Astrocyte (in vitro differentiated cells and primary cell): ENCODE measurements at regions not wholly inside any gene's neighbourhood (a gene's known extent, or its start where the extent isn't known, plus 50 kb on each side); places are given as distances from the start of the nearest gene placed in this dataset.

Experiments
- DNase-seq: peaks from one replicate; pipeline ENCODE4 v3.0.0-alpha.2; 2010; ENCODE audit warnings: low read depth
- FAIRE-seq: peaks from 2 replicates; lab custom pipeline; 2011; peaks lifted over from hg19 to GRCh38; lab: Jason Lieb, UNC
- H2AFZ ChIP-seq: 2 replicates; pipeline ENCODE4 v1.6.0; 2012; ENCODE audit warnings: low read depth, low read length, inconsistent platforms
- H3K27ac ChIP-seq: 2 replicates; pipeline ENCODE4 v1.5.1; 2011; ENCODE audit warnings: low read depth, low read length, inconsistent platforms
- H3K27me3 ChIP-seq: 2 replicates; pipeline ENCODE4 v1.6.0; 2011; ENCODE audit warnings: low read length, inconsistent platforms; ENCODE audit not compliant: insufficient read depth
- H3K36me3 ChIP-seq: 2 replicates; pipeline ENCODE4 v1.5.1; 2011; ENCODE audit warnings: low read length, inconsistent platforms; ENCODE audit not compliant: insufficient read depth
- H3K4me1 ChIP-seq: 2 replicates; pipeline ENCODE4 v1.5.1; 2011; ENCODE audit warnings: low read length, inconsistent platforms; ENCODE audit not compliant: insufficient read depth
- H3K4me2 ChIP-seq: 2 replicates; pipeline ENCODE4 v1.6.0; 2012; ENCODE audit warnings: low read length, inconsistent platforms
- H3K4me3 ChIP-seq: 2 replicates; pipeline ENCODE4 v1.5.1; 2011; ENCODE audit warnings: low read depth, mild to moderate bottlenecking, low read length, inconsistent platforms; ENCODE audit not compliant: insufficient read depth
- H3K79me2 ChIP-seq: 2 replicates; pipeline ENCODE4 v1.6.0; 2012; ENCODE audit warnings: mild to moderate bottlenecking, low read length, inconsistent platforms; ENCODE audit not compliant: insufficient read depth
- H3K9ac ChIP-seq: 2 replicates; pipeline ENCODE4 v1.6.0; 2012; ENCODE audit warnings: mild to moderate bottlenecking, low read length, inconsistent platforms
- H3K9me3 ChIP-seq: 2 replicates; pipeline ENCODE4 v1.5.1; 2012; ENCODE audit warnings: low read depth, mild to moderate bottlenecking, low read length, inconsistent platforms; ENCODE audit not compliant: insufficient read depth
- H4K20me1 ChIP-seq: 2 replicates; pipeline ENCODE4 v1.6.0; 2012; ENCODE audit warnings: low read length, inconsistent platforms; ENCODE audit not compliant: insufficient read depth
- H3K27ac Mint-ChIP-seq: one replicate; pipeline ENCODE4 v1.8.0; 2021; ENCODE audit warnings: mild to moderate bottlenecking, mixed read lengths; ENCODE audit not compliant: unreplicated experiment
- H3K27me3 Mint-ChIP-seq: one replicate; pipeline ENCODE4 v1.8.0; 2021; ENCODE audit warnings: low read depth, mixed read lengths; ENCODE audit not compliant: unreplicated experiment
- H3K36me3 Mint-ChIP-seq: one replicate; pipeline ENCODE4 v1.8.0; 2021; ENCODE audit warnings: low read depth, mixed read lengths; ENCODE audit not compliant: unreplicated experiment
- H3K4me1 Mint-ChIP-seq: one replicate; pipeline ENCODE4 v1.8.0; 2021; ENCODE audit warnings: low read depth, mixed read lengths; ENCODE audit not compliant: unreplicated experiment
- H3K4me3 Mint-ChIP-seq: one replicate; pipeline ENCODE4 v1.8.0; 2021; ENCODE audit warnings: mild to moderate bottlenecking, moderate library complexity, mixed read lengths; ENCODE audit not compliant: unreplicated experiment
- H3K9me3 Mint-ChIP-seq: one replicate; pipeline ENCODE4 v1.8.0; 2021; ENCODE audit warnings: mild to moderate bottlenecking, mixed read lengths; ENCODE audit not compliant: unreplicated experiment
- EZH2 ChIP-seq: IDR thresholded peaks from 2 replicates; pipeline ENCODE4 v1.6.1; 2012; ENCODE audit warnings: mild to moderate bottlenecking, low read length, inconsistent platforms; ENCODE audit not compliant: insufficient read depth
- TF ChIP-seq, protein P1 (sequence below): IDR thresholded peaks from 2 replicates; pipeline ENCODE4 v1.5.1; 2011; ENCODE audit warnings: low read depth, mild to moderate bottlenecking, inconsistent platforms, low read length, moderate library complexity; ENCODE audit not compliant: insufficient read depth

DNA sequence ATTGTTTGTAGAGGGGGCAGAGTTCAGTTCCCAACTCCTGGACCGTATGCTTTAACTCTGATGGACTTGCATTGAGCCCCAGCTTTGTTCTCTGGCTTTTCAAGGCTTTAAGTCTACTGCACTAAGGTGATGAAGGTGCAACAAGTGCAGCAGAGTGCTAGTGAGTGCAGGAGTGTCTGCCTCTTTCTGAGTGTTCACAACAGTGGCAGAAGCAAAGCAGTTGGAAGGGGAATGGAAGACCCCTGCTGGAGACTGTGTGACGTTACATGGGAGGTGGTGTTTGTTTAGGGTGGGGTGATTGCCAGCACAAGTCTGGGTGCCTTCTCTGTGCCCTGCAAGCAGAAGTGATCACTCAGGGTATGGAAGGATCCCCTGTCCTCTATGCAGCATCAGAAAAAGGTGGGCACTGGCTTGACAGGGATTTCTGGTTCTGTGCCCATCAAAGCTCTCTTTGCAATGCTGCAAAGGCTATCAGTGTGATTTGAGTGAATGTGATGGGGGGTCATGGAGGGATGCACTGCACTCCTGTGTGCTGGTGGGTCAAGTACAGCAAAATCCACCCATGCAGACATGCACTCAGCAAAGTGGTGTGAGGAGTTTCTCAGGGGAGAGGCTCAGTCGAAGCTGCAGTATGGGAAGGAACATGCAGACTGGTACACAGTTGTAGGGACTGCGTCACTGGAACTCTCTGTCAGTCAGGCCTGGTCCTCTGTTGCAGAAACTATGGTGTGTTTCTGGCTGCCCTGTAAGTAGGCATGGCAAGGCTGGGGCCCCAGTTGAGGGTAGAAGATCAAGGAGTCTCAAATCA lies 70.9 kb upstream of the UGT2B7 start:
- no peak overlapping the region for H3K27ac ChIP-seq
- H3K9me3 ChIP-seq, result no peaks in the 10 kb centered on the region
- H3K4me3 Mint-ChIP-seq, result no peak overlapping the region
- no peaks in the 10 kb centered on the region for H3K79me2 ChIP-seq
- no peak overlapping the region for H3K4me3 ChIP-seq
- no peaks in the 10 kb centered on the region for H4K20me1 ChIP-seq
- no peak overlapping the region for H2AFZ ChIP-seq
- TF ChIP-seq EZH2, result no peak
- TF ChIP-seq, protein P1, sequence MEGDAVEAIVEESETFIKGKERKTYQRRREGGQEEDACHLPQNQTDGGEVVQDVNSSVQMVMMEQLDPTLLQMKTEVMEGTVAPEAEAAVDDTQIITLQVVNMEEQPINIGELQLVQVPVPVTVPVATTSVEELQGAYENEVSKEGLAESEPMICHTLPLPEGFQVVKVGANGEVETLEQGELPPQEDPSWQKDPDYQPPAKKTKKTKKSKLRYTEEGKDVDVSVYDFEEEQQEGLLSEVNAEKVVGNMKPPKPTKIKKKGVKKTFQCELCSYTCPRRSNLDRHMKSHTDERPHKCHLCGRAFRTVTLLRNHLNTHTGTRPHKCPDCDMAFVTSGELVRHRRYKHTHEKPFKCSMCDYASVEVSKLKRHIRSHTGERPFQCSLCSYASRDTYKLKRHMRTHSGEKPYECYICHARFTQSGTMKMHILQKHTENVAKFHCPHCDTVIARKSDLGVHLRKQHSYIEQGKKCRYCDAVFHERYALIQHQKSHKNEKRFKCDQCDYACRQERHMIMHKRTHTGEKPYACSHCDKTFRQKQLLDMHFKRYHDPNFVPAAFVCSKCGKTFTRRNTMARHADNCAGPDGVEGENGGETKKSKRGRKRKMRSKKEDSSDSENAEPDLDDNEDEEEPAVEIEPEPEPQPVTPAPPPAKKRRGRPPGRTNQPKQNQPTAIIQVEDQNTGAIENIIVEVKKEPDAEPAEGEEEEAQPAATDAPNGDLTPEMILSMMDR, result no peak
- H3K4me1 ChIP-seq, result no peaks in the 10 kb centered on the region
- DNase-seq, result no peak
- H3K4me1 Mint-ChIP-seq, result no peaks in the 10 kb centered on the region
- H3K27ac Mint-ChIP-seq, result no peak overlapping the region
- no peaks in the 10 kb centered on the region for H3K36me3 Mint-ChIP-seq
- FAIRE-seq, result no peak
- H3K36me3 ChIP-seq, result no peaks in the 10 kb centered on the region
- H3K27me3 ChIP-seq, result no peaks in the 10 kb centered on the region
- no peak overlapping the region for H3K4me2 ChIP-seq
- no peaks in the 10 kb centered on the region for H3K9me3 Mint-ChIP-seq
- no peak overlapping the region for H3K9ac ChIP-seq
- peaks cover 3% of the 10 kb centered on the region for H3K27me3 Mint-ChIP-seq

DNA sequence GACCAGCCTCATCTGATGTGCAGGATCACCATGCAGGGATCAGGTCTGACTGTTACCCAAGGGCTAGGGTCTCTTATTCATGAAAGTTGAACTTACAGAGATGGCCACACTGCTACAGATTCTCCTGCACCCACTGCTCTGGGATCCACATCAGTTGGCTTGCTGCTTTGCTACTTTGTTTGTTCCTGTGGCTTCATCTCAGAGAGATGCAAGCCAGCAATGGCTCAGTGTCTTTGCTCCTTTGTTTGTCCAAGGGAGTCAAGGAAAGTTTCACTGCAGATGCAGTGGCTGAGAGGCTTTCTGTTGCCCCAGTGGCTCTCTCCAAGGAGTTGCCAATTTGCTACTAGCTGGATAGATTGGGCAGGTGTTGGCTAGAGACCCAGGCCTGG lies 70.3 kb upstream of the UGT2B7 start:
- no peak overlapping the region for H3K4me3 Mint-ChIP-seq
- H4K20me1 ChIP-seq, result no peaks in the 10 kb centered on the region
- no peaks in the 10 kb centered on the region for H3K4me1 Mint-ChIP-seq
- no peaks in the 10 kb centered on the region for H3K27me3 ChIP-seq
- no peaks in the 10 kb centered on the region for H3K36me3 Mint-ChIP-seq
- FAIRE-seq, result no peak
- H3K9ac ChIP-seq, result no peak overlapping the region
- no peak for DNase-seq
- no peaks in the 10 kb centered on the region for H3K36me3 ChIP-seq
- H3K4me2 ChIP-seq, result no peak overlapping the region
- H3K27ac ChIP-seq, result no peak overlapping the region
- no peak overlapping the region for H3K4me3 ChIP-seq
- H2AFZ ChIP-seq, result no peak overlapping the region
- no peak for TF ChIP-seq EZH2
- TF ChIP-seq, protein P1, result no peak
- no peak overlapping the region for H3K27ac Mint-ChIP-seq
- H3K9me3 ChIP-seq, result no peaks in the 10 kb centered on the region
- no peaks in the 10 kb centered on the region for H3K4me1 ChIP-seq
- H3K27me3 Mint-ChIP-seq, result peaks cover 3% of the 10 kb centered on the region
- H3K79me2 ChIP-seq, result no peaks in the 10 kb centered on the region
- H3K9me3 Mint-ChIP-seq, result no peaks in the 10 kb centered on the region

GRCh38 chr4:69026974-69027373 lies 69.3 kb upstream of the UGT2B7 start:
- H3K4me1 Mint-ChIP-seq, result no peaks in the 10 kb centered on the region
- no peak for TF ChIP-seq EZH2
- TF ChIP-seq, protein P1, result no peak
- H3K4me3 ChIP-seq, result no peak overlapping the region
- no peaks in the 10 kb centered on the region for H3K36me3 Mint-ChIP-seq
- no peak overlapping the region for H3K9ac ChIP-seq
- H2AFZ ChIP-seq, result no peak overlapping the region
- H3K4me2 ChIP-seq, result no peak overlapping the region
- FAIRE-seq, result no peak
- H3K4me3 Mint-ChIP-seq, result no peak overlapping the region
- peaks cover 3% of the 10 kb centered on the region for H3K27me3 Mint-ChIP-seq
- H3K36me3 ChIP-seq, result no peaks in the 10 kb centered on the region
- no peak overlapping the region for H3K27ac ChIP-seq
- no peaks in the 10 kb centered on the region for H3K4me1 ChIP-seq
- H3K9me3 Mint-ChIP-seq, result no peaks in the 10 kb centered on the region
- no peaks in the 10 kb centered on the region for H4K20me1 ChIP-seq
- H3K27me3 ChIP-seq, result no peaks in the 10 kb centered on the region
- no peak for DNase-seq
- H3K79me2 ChIP-seq, result no peaks in the 10 kb centered on the region
- H3K27ac Mint-ChIP-seq, result no peak overlapping the region
- H3K9me3 ChIP-seq, result no peaks in the 10 kb centered on the region
